GM19328 (cell line): ENCODE measurements at regions not wholly inside any gene's neighbourhood (a gene's known extent, or its start where the extent isn't known, plus 50 kb on each side); places are given as distances from the start of the nearest gene placed in this dataset.
"Not testable (repeated sequence)": the region's sequence is repeated elsewhere in the genome, so short reads cannot be mapped to it uniquely, and the experiment has no call there.

Experiments used
- ATAC-seq: cut with Tn5 transposase; IDR thresholded peaks from one replicate; pipeline ENCODE4 v1.9.1; 2021; ENCODE audit warnings: mild to moderate bottlenecking, moderate library complexity; ENCODE audit not compliant: unreplicated experiment

- ATAC-seq: not testable (repeated sequence)
These were observed 50.8 kb downstream of the PPIAL4G start for GRCh38 chr1:148432318-148432717.

GRCh38 chr1:148429856-148430255 is 53.2 kb downstream of the PPIAL4G start:
- ATAC-seq: not testable (repeated sequence)

GRCh38 chr1:148426940-148427611 is 56.0 kb downstream of the PPIAL4G start:
- ATAC-seq: not testable (repeated sequence)

- not testable (repeated sequence) for ATAC-seq
These were observed 56.7 kb downstream of the PPIAL4G start for GRCh38 chr1:148426385-148426784.

GRCh38 chr1:148424143-148425003 is 58.7 kb downstream of the PPIAL4G start:
- not testable (repeated sequence) for ATAC-seq

- ATAC-seq: not testable (repeated sequence)
These were observed 60.2 kb downstream of the PPIAL4G start for GRCh38 chr1:148422921-148423320.

GRCh38 chr1:148417241-148417640 is 65.9 kb downstream of the PPIAL4G start:
- not testable (repeated sequence) for ATAC-seq

- ATAC-seq: not testable (repeated sequence)
These were observed 69.7 kb downstream of the PPIAL4G start for GRCh38 chr1:148413385-148413784.

GRCh38 chr1:148404786-148405568 is 78.1 kb downstream of the PPIAL4G start:
- not testable (repeated sequence) for ATAC-seq

GRCh38 chr1:148403925-148404324 is 79.2 kb downstream of the PPIAL4G start:
- not testable (repeated sequence) for ATAC-seq

GRCh38 chr1:148403085-148403456 is 80.0 kb downstream of the PPIAL4G start:
- not testable (repeated sequence) for ATAC-seq

GRCh38 chr1:148402152-148403084 is 80.7 kb downstream of the PPIAL4G start:
- peak; percentile 88 for ATAC-seq

GRCh38 chr1:148397516-148397915 is 85.6 kb downstream of the PPIAL4G start:
- not testable (repeated sequence) for ATAC-seq

- ATAC-seq: not testable (repeated sequence)
These were observed 90.6 kb downstream of the PPIAL4G start for GRCh38 chr1:148392505-148392904.

GRCh38 chr1:148391323-148391722 is 91.8 kb downstream of the PPIAL4G start:
- not testable (repeated sequence) for ATAC-seq

- ATAC-seq: no peak
These were observed 94.1 kb downstream of the PPIAL4G start for GRCh38 chr1:148389027-148389339.

GRCh38 chr1:148388260-148389026 is 94.7 kb downstream of the PPIAL4G start:
- ATAC-seq: no peak

- ATAC-seq: not testable (repeated sequence)
These were observed 95.2 kb downstream of the PPIAL4G start for GRCh38 chr1:148387949-148388259.

GRCh38 chr1:148387122-148387948 is 95.8 kb downstream of the PPIAL4G start:
- not testable (repeated sequence) for ATAC-seq
